Body of pancreas (tissue), 4 donors: ENCODE measurements at regions not wholly inside any gene's neighbourhood (a gene's known extent, or its start where the extent isn't known, plus 50 kb on each side); places are given as distances from the start of the nearest gene placed in this dataset.

Experiments
- CTCF ChIP-seq, 7 experiments: fragments of 450-650 bp in 4 of 7; fragments of 200-600 bp in 3 of 7; sonication (generic) in 3 of 7; IDR thresholded peaks; one replicate each; pipeline ENCODE4 v1.5.1; 2016 to 2019; ENCODE audit warnings: antibody characterized with exemption in 7 of 7
- POLR2A ChIP-seq, 3 donors: fragments of 450-650 bp; IDR thresholded peaks; one replicate each; pipeline ENCODE4 v1.6.1; 2016; ENCODE audit warnings: antibody characterized with exemption in 3 of 3, mild to moderate bottlenecking in 2 of 3

- TF ChIP-seq CTCF (IDR thresholded peaks at IDR 0.05), result no peak
- no peak for TF ChIP-seq POLR2A (IDR thresholded peaks at IDR 0.05)
Measured at GRCh38 chr3:56857178-56857577, 55.4 kb upstream of the ARHGEF3 start.
